OCI-LY7 (cell line): ENCODE measurements at regions not wholly inside any gene's neighbourhood (a gene's known extent, or its start where the extent isn't known, plus 50 kb on each side); places are given as distances from the start of the nearest gene placed in this dataset.

Experiments used
- EZH2phosphoT487 ChIP-seq: fragments of 200-600 bp; sonication (generic); IDR thresholded peaks from 2 replicates; pipeline ENCODE4 v1.6.1; 2018; ENCODE audit warnings: low read depth, borderline replicate concordance, mild to moderate bottlenecking, mixed run types, antibody characterized with exemption, low read length, moderate library complexity, mixed read lengths
- TF ChIP-seq, protein P1 (sequence below): fragments of 200-600 bp; sonication (generic); conservative IDR thresholded peaks from 2 replicates; pipeline ENCODE4 v1.5.1; 2014; ENCODE audit warnings: mild to moderate bottlenecking, antibody characterized with exemption, low read length, moderate library complexity, mixed read lengths

DNA sequence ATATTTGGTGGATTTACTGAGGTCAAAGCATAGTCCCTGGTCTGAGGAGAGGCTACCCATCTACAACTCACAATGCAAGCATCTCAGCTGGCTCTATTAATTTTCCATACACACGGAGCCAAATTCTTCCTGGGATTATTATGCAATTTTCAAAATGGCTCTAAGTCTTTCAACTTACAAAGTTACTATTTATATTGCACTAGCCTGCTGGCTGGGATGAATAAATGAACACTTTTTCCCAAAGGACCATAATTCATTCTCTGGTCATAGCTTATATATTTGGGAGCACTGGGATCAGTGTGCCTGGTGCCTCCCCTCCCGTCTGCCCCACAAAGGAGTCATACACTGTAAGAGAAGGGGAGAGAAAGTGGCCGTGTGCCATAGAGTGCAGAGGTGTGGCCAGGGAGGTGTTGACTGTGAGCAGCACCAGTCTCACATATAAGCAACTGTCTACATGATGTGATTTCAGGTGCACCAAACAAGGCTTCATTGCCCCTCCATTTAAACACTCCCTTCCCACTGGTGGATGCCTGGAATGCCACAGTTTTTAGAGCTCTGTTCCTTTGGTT, 88.6 kb downstream of the ZNF92 start:
- TF ChIP-seq, protein P1, sequence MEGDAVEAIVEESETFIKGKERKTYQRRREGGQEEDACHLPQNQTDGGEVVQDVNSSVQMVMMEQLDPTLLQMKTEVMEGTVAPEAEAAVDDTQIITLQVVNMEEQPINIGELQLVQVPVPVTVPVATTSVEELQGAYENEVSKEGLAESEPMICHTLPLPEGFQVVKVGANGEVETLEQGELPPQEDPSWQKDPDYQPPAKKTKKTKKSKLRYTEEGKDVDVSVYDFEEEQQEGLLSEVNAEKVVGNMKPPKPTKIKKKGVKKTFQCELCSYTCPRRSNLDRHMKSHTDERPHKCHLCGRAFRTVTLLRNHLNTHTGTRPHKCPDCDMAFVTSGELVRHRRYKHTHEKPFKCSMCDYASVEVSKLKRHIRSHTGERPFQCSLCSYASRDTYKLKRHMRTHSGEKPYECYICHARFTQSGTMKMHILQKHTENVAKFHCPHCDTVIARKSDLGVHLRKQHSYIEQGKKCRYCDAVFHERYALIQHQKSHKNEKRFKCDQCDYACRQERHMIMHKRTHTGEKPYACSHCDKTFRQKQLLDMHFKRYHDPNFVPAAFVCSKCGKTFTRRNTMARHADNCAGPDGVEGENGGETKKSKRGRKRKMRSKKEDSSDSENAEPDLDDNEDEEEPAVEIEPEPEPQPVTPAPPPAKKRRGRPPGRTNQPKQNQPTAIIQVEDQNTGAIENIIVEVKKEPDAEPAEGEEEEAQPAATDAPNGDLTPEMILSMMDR, result no peak
- TF ChIP-seq EZH2phosphoT487, result no peak
